VCaP (cell line): ENCODE measurements at regions not wholly inside any gene's neighbourhood (a gene's known extent, or its start where the extent isn't known, plus 50 kb on each side); places are given as distances from the start of the nearest gene placed in this dataset.
"Not testable (repeated sequence)": the region's sequence is repeated elsewhere in the genome, so short reads cannot be mapped to it uniquely, and the experiment has no call there.

Experiments
- H3K27ac ChIP-seq: fragments of 450-650 bp; 2 replicates; pipeline ENCODE4 v1.5.1; 2017
- CTCF ChIP-seq: fragments of 450-650 bp; conservative IDR thresholded peaks from 2 replicates; pipeline ENCODE4 v1.5.1; 2017; ENCODE audit warnings: mild to moderate bottlenecking, moderate library complexity

- TF ChIP-seq CTCF = no peak
- H3K27ac ChIP-seq = no peak overlapping the region
Measured at GRCh38 chr17:31722251-31723056, 136.6 kb downstream of the COPRS start.

- H3K27ac ChIP-seq = no peak overlapping the region
- TF ChIP-seq CTCF = no peak
Measured at GRCh38 chr17:31721291-31722025, 137.6 kb downstream of the COPRS start.

GRCh38 chr17:31717251-31717650 lies 141.8 kb downstream of the COPRS start:
- H3K27ac ChIP-seq = not testable (repeated sequence)

GRCh38 chr17:31715446-31715845 lies 143.6 kb downstream of the COPRS start:
- no peak overlapping the region for H3K27ac ChIP-seq
- no peak for TF ChIP-seq CTCF

- no peak for TF ChIP-seq CTCF
- H3K27ac ChIP-seq = no peak overlapping the region
Measured at GRCh38 chr17:31704483-31704882, 154.6 kb downstream of the COPRS start.

- H3K27ac ChIP-seq = no peak overlapping the region
Measured at GRCh38 chr17:31702041-31702440, 157.0 kb downstream of the COPRS start.

GRCh38 chr17:31700973-31701372 lies 158.1 kb downstream of the COPRS start:
- no peak overlapping the region for H3K27ac ChIP-seq
- TF ChIP-seq CTCF = no peak

More at GRCh38 chr17:31702041-31702440, 157.0 kb downstream of the COPRS start:
- TF ChIP-seq CTCF = no peak

GRCh38 chr17:31699886-31700285 lies 159.2 kb downstream of the COPRS start:
- no peak for TF ChIP-seq CTCF
- H3K27ac ChIP-seq = no peak overlapping the region
